ENCODE measurements at regions not wholly inside any gene's neighbourhood (a gene's known extent, or its start where the extent isn't known, plus 50 kb on each side); places are given as distances from the start of the nearest gene placed in this dataset.

GRCh38 chr7:35523292-35523691 is 171.6 kb downstream of the HERPUD2 start:
- DNase-seq (ENCODE audit: insufficient read length, low spot score) (no peak), FAIRE-seq (no peak)
- TF ChIP-seq PAX5 (IDR thresholded peaks at IDR 0.05; ENCODE audit: insufficient read depth, low read length, severe bottlenecking) = no peak
- TF ChIP-seq SPI1 (IDR thresholded peaks at IDR 0.05; ENCODE audit: low read depth, low read length) = no peak
- no peak for TF ChIP-seq TAF1 (IDR thresholded peaks at IDR 0.05; ENCODE audit: low read depth, low read length)
- TF ChIP-seq POLR2AphosphoS5 (IDR thresholded peaks at IDR 0.05; ENCODE audit: low read depth, low read length) = no peak
- TF ChIP-seq POU2F2 (IDR thresholded peaks at IDR 0.05; ENCODE audit: low read depth, low read length) = no peak
- TF ChIP-seq POLR2A (IDR thresholded peaks at IDR 0.05; ENCODE audit: low read depth, low read length) = no peak

GRCh38 chr7:35522697-35523096 is 172.2 kb downstream of the HERPUD2 start:
- FAIRE-seq (no peak), DNase-seq (ENCODE audit: insufficient read length, low spot score) (no peak)
- no peak for TF ChIP-seq PAX5 (IDR thresholded peaks at IDR 0.05; ENCODE audit: insufficient read depth, low read length, severe bottlenecking)
- no peak for TF ChIP-seq POLR2A (IDR thresholded peaks at IDR 0.05; ENCODE audit: low read depth, low read length)
- TF ChIP-seq POU2F2 (IDR thresholded peaks at IDR 0.05; ENCODE audit: low read depth, low read length) = no peak
- TF ChIP-seq POLR2AphosphoS5 (IDR thresholded peaks at IDR 0.05; ENCODE audit: low read depth, low read length) = no peak
- no peak for TF ChIP-seq SPI1 (IDR thresholded peaks at IDR 0.05; ENCODE audit: low read depth, low read length)
- TF ChIP-seq TAF1 (IDR thresholded peaks at IDR 0.05; ENCODE audit: low read depth, low read length) = no peak

GRCh38 chr7:35521941-35522340 is 173.0 kb downstream of the HERPUD2 start:
- DNase-seq (ENCODE audit: insufficient read length, low spot score) = no peak
- no peak for TF ChIP-seq PAX5 (IDR thresholded peaks at IDR 0.05; ENCODE audit: insufficient read depth, low read length, severe bottlenecking)
- no peak for TF ChIP-seq SPI1 (IDR thresholded peaks at IDR 0.05; ENCODE audit: low read depth, low read length)
- no peak for TF ChIP-seq POLR2A (IDR thresholded peaks at IDR 0.05; ENCODE audit: low read depth, low read length)
- no peak for TF ChIP-seq POLR2AphosphoS5 (IDR thresholded peaks at IDR 0.05; ENCODE audit: low read depth, low read length)
- no peak for TF ChIP-seq POU2F2 (IDR thresholded peaks at IDR 0.05; ENCODE audit: low read depth, low read length)
- TF ChIP-seq TAF1 (IDR thresholded peaks at IDR 0.05; ENCODE audit: low read depth, low read length) = no peak
- FAIRE-seq = no peak

- DNase-seq (ENCODE audit: insufficient read length, low spot score) (no peak), FAIRE-seq (no peak)
- TF ChIP-seq POLR2A (IDR thresholded peaks at IDR 0.05; ENCODE audit: low read depth, low read length) = no peak
- TF ChIP-seq TAF1 (IDR thresholded peaks at IDR 0.05; ENCODE audit: low read depth, low read length) = no peak
- no peak for TF ChIP-seq PAX5 (IDR thresholded peaks at IDR 0.05; ENCODE audit: insufficient read depth, low read length, severe bottlenecking)
- no peak for TF ChIP-seq POLR2AphosphoS5 (IDR thresholded peaks at IDR 0.05; ENCODE audit: low read depth, low read length)
- no peak for TF ChIP-seq SPI1 (IDR thresholded peaks at IDR 0.05; ENCODE audit: low read depth, low read length)
- TF ChIP-seq POU2F2 (IDR thresholded peaks at IDR 0.05; ENCODE audit: low read depth, low read length) = no peak
Observed at GRCh38 chr7:35520810-35521625, 173.9 kb downstream of the HERPUD2 start.

GRCh38 chr7:35519971-35520809 is 174.7 kb downstream of the HERPUD2 start:
- no peak for TF ChIP-seq POLR2A (IDR thresholded peaks at IDR 0.05; ENCODE audit: low read depth, low read length)
- no peak for TF ChIP-seq SPI1 (IDR thresholded peaks at IDR 0.05; ENCODE audit: low read depth, low read length)
- TF ChIP-seq PAX5 (IDR thresholded peaks at IDR 0.05; ENCODE audit: insufficient read depth, low read length, severe bottlenecking) = no peak
- TF ChIP-seq TAF1 (IDR thresholded peaks at IDR 0.05; ENCODE audit: low read depth, low read length) = no peak
- TF ChIP-seq POLR2AphosphoS5 (IDR thresholded peaks at IDR 0.05; ENCODE audit: low read depth, low read length) = no peak
- FAIRE-seq (peak; percentile 88), DNase-seq (ENCODE audit: insufficient read length, low spot score) (peak; percentile 48)

- TF ChIP-seq TAF1 (IDR thresholded peaks at IDR 0.05; ENCODE audit: low read depth, low read length) (no peak), POLR2AphosphoS5 (IDR thresholded peaks at IDR 0.05; ENCODE audit: low read depth, low read length) (no peak), POU2F2 (IDR thresholded peaks at IDR 0.05; ENCODE audit: low read depth, low read length) (no peak), POLR2A (IDR thresholded peaks at IDR 0.05; ENCODE audit: low read depth, low read length) (no peak), PAX5 (IDR thresholded peaks at IDR 0.05; ENCODE audit: insufficient read depth, low read length, severe bottlenecking) (no peak)
- DNase-seq (ENCODE audit: insufficient read length, low spot score) (no peak), FAIRE-seq (no peak)
Observed at GRCh38 chr7:35518767-35519166, 176.2 kb downstream of the HERPUD2 start.

- no peak for TF ChIP-seq POLR2A (IDR thresholded peaks at IDR 0.05; ENCODE audit: low read depth, low read length)
- FAIRE-seq (no peak), DNase-seq (ENCODE audit: insufficient read length, low spot score) (no peak)
Observed at GRCh38 chr7:35516498-35516897, 178.4 kb downstream of the HERPUD2 start.

GRCh38 chr7:35513828-35514227 is 181.1 kb downstream of the HERPUD2 start:
- TF ChIP-seq SPI1 (IDR thresholded peaks at IDR 0.05; ENCODE audit: low read depth, low read length) (no peak), PAX5 (IDR thresholded peaks at IDR 0.05; ENCODE audit: insufficient read depth, low read length, severe bottlenecking) (no peak), POLR2A (IDR thresholded peaks at IDR 0.05; ENCODE audit: low read depth, low read length) (no peak), POU2F2 (IDR thresholded peaks at IDR 0.05; ENCODE audit: low read depth, low read length) (no peak), POLR2AphosphoS5 (IDR thresholded peaks at IDR 0.05; ENCODE audit: low read depth, low read length) (no peak), TAF1 (IDR thresholded peaks at IDR 0.05; ENCODE audit: low read depth, low read length) (no peak)
- no peak for FAIRE-seq

GRCh38 chr7:35513195-35513594 is 181.7 kb downstream of the HERPUD2 start:
- no peak for FAIRE-seq
- DNase-seq (ENCODE audit: insufficient read length, low spot score) = no peak
- TF ChIP-seq POLR2A (IDR thresholded peaks at IDR 0.05; ENCODE audit: low read depth, low read length) (no peak), PAX5 (IDR thresholded peaks at IDR 0.05; ENCODE audit: insufficient read depth, low read length, severe bottlenecking) (no peak), SPI1 (IDR thresholded peaks at IDR 0.05; ENCODE audit: low read depth, low read length) (no peak), POU2F2 (IDR thresholded peaks at IDR 0.05; ENCODE audit: low read depth, low read length) (no peak), POLR2AphosphoS5 (IDR thresholded peaks at IDR 0.05; ENCODE audit: low read depth, low read length) (no peak), TAF1 (IDR thresholded peaks at IDR 0.05; ENCODE audit: low read depth, low read length) (no peak)

More at GRCh38 chr7:35513828-35514227, 181.1 kb downstream of the HERPUD2 start:
- no peak for DNase-seq (ENCODE audit: insufficient read length, low spot score)

Data from GM12891 (cell line).